Peyer's patch (tissue), 4 donors: ENCODE measurements at regions not wholly inside any gene's neighbourhood (a gene's known extent, or its start where the extent isn't known, plus 50 kb on each side); places are given as distances from the start of the nearest gene placed in this dataset.

Experiments used
- DNase-seq, 3 donors: peaks; one replicate each; pipeline ENCODE4 v3.0.0-alpha.2; 2017 to 2019
- H3K27ac ChIP-seq, 4 donors: fragments of 200-600 bp; sonication (generic); one replicate each; pipeline ENCODE4 v1.5.1; 2016 to 2019
- H3K27me3 ChIP-seq, 2 donors: fragments of 200-600 bp; sonication (generic); one replicate each; pipeline ENCODE4 v1.5.1; 2019
- H3K36me3 ChIP-seq, 3 donors: fragments of 200-600 bp; sonication (generic); one replicate each; pipeline ENCODE4 v1.5.1; 2016 to 2019
- H3K4me1 ChIP-seq, 4 donors: fragments of 200-600 bp; sonication (generic); one replicate each; pipeline ENCODE4 v1.5.1; 2016 to 2019
- H3K4me3 ChIP-seq, 4 donors: fragments of 200-600 bp; sonication (generic); 1 replicate in 3 of 4; 2 replicates in 1 of 4; pipeline ENCODE4 v1.5.1; 2016 to 2019; ENCODE audit warnings: mild to moderate bottlenecking in 1 of 4
- H3K9me3 ChIP-seq, 4 donors: fragments of 200-600 bp; sonication (generic); one replicate each; pipeline ENCODE4 v1.5.1; 2016 to 2019; ENCODE audit warnings: mild to moderate bottlenecking in 1 of 4
- CTCF ChIP-seq, 6 experiments: fragments of 450-650 bp in 4 of 6; fragments of 200-600 bp in 2 of 6; sonication (generic) in 1 of 6; IDR thresholded peaks; one replicate each; pipeline ENCODE4 v1.5.1; 2017 to 2019; ENCODE audit warnings: antibody characterized with exemption in 6 of 6, mild to moderate bottlenecking in 3 of 6, moderate library complexity in 1 of 6
- POLR2A ChIP-seq, 2 donors: fragments of 450-650 bp; IDR thresholded peaks; one replicate each; pipeline ENCODE4 v1.5.1; 2017; ENCODE audit warnings: antibody characterized with exemption in 2 of 2, mild to moderate bottlenecking in 2 of 2, moderate library complexity in 2 of 2

- Histone ChIP-seq H3K27me3 (no peaks in the 10 kb centered on the region), H3K36me3 (no peaks in the 10 kb centered on the region), H3K9me3 (no peaks in the 10 kb centered on the region), H3K27ac (no peak overlapping the region), H3K4me3 (no peak overlapping the region), H3K4me1 (no peaks in the 10 kb centered on the region)
- DNase-seq: no peak
- TF ChIP-seq CTCF (IDR thresholded peaks at IDR 0.05): no peak
- TF ChIP-seq POLR2A (IDR thresholded peaks at IDR 0.05): no peak
Measured at GRCh38 chr1:219373616-219373935, 199.9 kb downstream of the LYPLAL1 start.

- no peak overlapping the region for H3K4me3 ChIP-seq
- no peaks in the 10 kb centered on the region for H3K36me3 ChIP-seq
- H3K27ac ChIP-seq: no peak overlapping the region
- H3K9me3 ChIP-seq: no peaks in the 10 kb centered on the region
- no peaks in the 10 kb centered on the region for H3K27me3 ChIP-seq
- H3K4me1 ChIP-seq: no peaks in the 10 kb centered on the region
- no peak for DNase-seq
- no peak for TF ChIP-seq CTCF (IDR thresholded peaks at IDR 0.05)
- TF ChIP-seq POLR2A (IDR thresholded peaks at IDR 0.05): no peak
Measured at GRCh38 chr1:219372916-219373615, 199.4 kb downstream of the LYPLAL1 start.

- DNase-seq: no peak
- H3K27ac ChIP-seq: no peak overlapping the region
- TF ChIP-seq CTCF (IDR thresholded peaks at IDR 0.05) (no peak), POLR2A (IDR thresholded peaks at IDR 0.05) (no peak)
- H3K9me3 ChIP-seq: no peaks in the 10 kb centered on the region
- no peaks in the 10 kb centered on the region for H3K4me1 ChIP-seq
- no peak overlapping the region for H3K4me3 ChIP-seq
- H3K27me3 ChIP-seq: no peaks in the 10 kb centered on the region
- no peaks in the 10 kb centered on the region for H3K36me3 ChIP-seq
Measured at GRCh38 chr1:219371471-219371870, 197.8 kb downstream of the LYPLAL1 start.

- no peak for DNase-seq
- Histone ChIP-seq H3K27ac (no peak overlapping the region), H3K9me3 (no peaks in the 10 kb centered on the region), H3K27me3 (no peaks in the 10 kb centered on the region), H3K36me3 (no peaks in the 10 kb centered on the region), H3K4me3 (no peak overlapping the region), H3K4me1 (no peaks in the 10 kb centered on the region)
- no peak for TF ChIP-seq POLR2A (IDR thresholded peaks at IDR 0.05)
- no peak for TF ChIP-seq CTCF (IDR thresholded peaks at IDR 0.05)
Measured at GRCh38 chr1:219367496-219367895, 193.8 kb downstream of the LYPLAL1 start.

- Histone ChIP-seq H3K9me3 (no peaks in the 10 kb centered on the region), H3K4me1 (no peaks in the 10 kb centered on the region), H3K4me3 (no peak overlapping the region), H3K36me3 (no peaks in the 10 kb centered on the region), H3K27ac (no peak overlapping the region), H3K27me3 (no peaks in the 10 kb centered on the region)
- DNase-seq: no peak
- TF ChIP-seq CTCF (IDR thresholded peaks at IDR 0.05) (no peak), POLR2A (IDR thresholded peaks at IDR 0.05) (no peak)
Measured at GRCh38 chr1:219365451-219365850, 191.8 kb downstream of the LYPLAL1 start.

GRCh38 chr1:219362702-219363101 is 189.0 kb downstream of the LYPLAL1 start:
- DNase-seq: no peak
- TF ChIP-seq POLR2A (IDR thresholded peaks at IDR 0.05): no peak
- no peak for TF ChIP-seq CTCF (IDR thresholded peaks at IDR 0.05)
- Histone ChIP-seq H3K9me3 (no peaks in the 10 kb centered on the region), H3K4me3 (no peak overlapping the region), H3K27ac (no peak overlapping the region), H3K36me3 (no peaks in the 10 kb centered on the region), H3K4me1 (no peaks in the 10 kb centered on the region), H3K27me3 (no peaks in the 10 kb centered on the region)
